HG03439 (cell line): ENCODE measurements at regions not wholly inside any gene's neighbourhood (a gene's known extent, or its start where the extent isn't known, plus 50 kb on each side); places are given as distances from the start of the nearest gene placed in this dataset.
"Not testable (repeated sequence)": the region's sequence is repeated elsewhere in the genome, so short reads cannot be mapped to it uniquely, and the experiment has no call there.

Experiments
- ATAC-seq: cut with Tn5 transposase; IDR thresholded peaks from one replicate; pipeline ENCODE4 v1.9.1; 2021; ENCODE audit warnings: mild to moderate bottlenecking, moderate library complexity; ENCODE audit not compliant: unreplicated experiment

GRCh38 chr18:38646296-38646695 is 1080.7 kb upstream of the CELF4 start:
- ATAC-seq: no peak

- ATAC-seq: no peak
Measured at GRCh38 chr18:38644875-38645641, 1079.5 kb upstream of the CELF4 start.

- ATAC-seq: no peak
Measured at GRCh38 chr18:38642711-38643110, 1077.1 kb upstream of the CELF4 start.

- ATAC-seq: not testable (repeated sequence)
Measured at GRCh38 chr18:38639700-38640099, 1074.1 kb upstream of the CELF4 start.

DNA sequence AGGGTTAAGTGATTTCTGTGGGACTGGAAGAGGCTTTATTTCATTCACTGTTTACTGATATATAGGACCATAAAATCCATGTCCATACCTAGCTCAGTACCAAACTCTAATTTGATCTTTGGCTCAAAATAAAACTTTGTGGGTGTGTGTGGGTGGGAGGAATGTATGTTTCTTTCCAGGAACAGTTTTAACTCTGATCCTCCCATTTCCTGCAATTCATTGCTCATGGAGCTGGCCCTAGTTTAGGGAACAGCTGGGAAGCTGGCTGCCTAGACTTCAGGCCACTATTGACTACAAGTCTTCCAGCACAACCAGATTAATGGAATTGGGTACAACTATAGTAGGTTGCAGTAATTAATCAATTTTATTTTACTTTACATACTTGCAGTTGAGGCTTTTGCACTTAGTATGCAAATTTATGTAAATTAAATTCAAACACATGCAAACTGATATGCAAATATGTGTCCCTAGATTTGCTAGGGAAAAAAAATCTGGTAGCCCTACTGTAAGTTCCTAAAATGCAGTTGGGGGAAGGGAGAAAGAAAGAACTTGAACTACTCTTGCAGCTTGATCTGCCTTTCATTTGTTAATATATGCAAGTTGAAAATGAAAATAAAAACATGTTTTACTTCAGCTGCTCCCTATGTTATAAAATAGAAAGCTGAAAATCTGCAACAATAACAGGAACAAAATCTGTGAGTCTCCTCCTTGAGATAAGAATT is 1070.3 kb upstream of the CELF4 start:
- no peak for ATAC-seq

DNA sequence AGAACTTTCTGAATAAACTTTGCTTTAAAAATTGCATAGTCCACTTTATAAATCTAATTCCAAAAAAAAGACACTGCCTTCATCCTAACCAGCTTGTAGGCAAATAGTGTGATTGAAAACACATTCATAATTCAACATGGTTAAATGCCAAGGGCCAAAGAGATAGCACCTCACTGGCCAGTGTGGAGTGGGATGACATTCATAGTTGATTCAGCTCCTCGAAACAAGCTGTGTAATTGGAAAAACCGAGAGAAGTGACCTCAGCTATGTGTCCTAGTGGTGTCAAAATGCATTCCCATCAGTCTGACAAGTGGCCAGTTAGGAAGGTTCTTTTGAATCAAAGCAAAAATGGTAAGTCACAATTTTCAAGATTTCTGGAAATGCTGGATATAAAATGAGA is 1068.5 kb upstream of the CELF4 start:
- ATAC-seq: no peak

DNA sequence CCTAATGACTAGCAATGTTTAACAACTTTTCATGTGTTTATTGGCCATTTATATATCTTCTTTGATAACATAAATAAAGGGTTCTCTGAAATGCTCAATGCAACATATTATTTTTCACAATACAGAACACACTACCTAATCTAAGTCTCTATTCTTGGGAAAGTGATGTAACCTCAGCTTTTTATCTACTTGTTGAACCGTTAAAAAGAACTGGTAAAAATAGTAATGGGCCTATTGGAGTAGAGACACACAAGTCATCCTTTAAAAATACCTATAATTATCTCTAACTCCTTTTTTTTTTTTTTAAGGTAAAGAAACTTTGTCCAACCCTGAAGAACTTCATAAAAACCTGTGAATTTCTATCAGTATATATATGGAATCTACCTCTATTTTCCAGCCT is 1067.7 kb upstream of the CELF4 start:
- ATAC-seq: no peak

GRCh38 chr18:38619129-38619528 is 1053.5 kb upstream of the CELF4 start:
- ATAC-seq: no peak

GRCh38 chr18:38616306-38616705 is 1050.7 kb upstream of the CELF4 start:
- no peak for ATAC-seq

GRCh38 chr18:38612904-38613303 is 1047.3 kb upstream of the CELF4 start:
- no peak for ATAC-seq

GRCh38 chr18:38611036-38611964 is 1045.7 kb upstream of the CELF4 start:
- ATAC-seq: peak; percentile 94

GRCh38 chr18:38606841-38607240 is 1041.2 kb upstream of the CELF4 start:
- ATAC-seq: no peak

DNA sequence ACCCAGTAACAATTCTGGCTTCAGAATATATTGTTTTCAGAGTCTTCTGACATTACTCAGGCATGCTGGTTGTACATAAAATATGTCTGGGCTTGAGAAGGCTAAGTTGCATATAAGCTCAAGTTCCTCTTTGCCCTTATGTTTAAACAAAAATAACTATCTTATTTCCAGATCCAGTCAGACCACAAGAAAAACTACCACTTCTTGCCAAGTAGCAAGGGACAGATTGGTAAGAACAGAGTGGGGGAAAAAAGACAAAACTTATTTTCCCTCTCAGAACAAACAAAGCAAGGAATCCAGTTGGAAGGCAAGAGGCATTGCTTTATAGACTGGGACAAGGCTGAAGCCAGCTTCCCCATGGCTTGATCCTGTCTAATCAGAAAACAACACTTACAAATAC is 1036.7 kb upstream of the CELF4 start:
- no peak for ATAC-seq

DNA sequence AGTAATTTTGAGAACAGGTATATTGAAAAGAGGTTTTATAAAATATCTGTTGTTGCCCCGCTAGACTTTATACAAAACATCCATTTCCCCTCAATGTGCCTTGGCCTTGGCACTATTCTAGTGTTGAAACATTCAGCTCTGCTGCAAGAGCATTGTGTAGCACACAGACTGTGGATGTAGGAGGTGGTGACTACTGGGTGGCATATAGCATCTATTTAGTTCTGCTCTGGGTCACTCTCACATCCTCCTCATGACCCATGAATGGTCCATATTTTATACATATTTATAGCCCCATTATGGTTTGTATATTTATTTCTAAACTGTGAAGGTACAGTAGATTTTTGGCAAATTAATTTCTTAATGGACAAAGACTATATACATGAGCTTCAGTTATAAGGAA is 1022.0 kb upstream of the CELF4 start:
- ATAC-seq: no peak

DNA sequence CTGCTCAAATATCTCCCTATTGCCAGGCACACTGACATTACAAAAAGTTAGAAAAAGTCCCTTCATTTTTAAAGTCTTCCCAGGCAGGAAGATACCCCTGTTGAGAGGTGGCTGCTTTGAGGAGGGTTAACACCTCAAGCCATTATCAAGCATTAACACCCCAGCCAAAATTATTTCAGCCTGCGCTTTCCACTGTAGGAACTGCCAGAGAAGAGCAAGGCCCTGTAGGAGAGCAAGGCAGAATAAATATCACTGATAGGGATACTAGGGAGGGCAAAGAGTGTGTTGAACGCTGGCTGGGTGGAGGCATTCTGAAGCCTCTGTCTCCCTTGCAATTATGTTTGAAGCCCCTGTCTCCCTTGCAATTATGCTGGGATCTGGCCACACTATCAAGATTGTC is 1020.7 kb upstream of the CELF4 start:
- ATAC-seq: no peak

DNA sequence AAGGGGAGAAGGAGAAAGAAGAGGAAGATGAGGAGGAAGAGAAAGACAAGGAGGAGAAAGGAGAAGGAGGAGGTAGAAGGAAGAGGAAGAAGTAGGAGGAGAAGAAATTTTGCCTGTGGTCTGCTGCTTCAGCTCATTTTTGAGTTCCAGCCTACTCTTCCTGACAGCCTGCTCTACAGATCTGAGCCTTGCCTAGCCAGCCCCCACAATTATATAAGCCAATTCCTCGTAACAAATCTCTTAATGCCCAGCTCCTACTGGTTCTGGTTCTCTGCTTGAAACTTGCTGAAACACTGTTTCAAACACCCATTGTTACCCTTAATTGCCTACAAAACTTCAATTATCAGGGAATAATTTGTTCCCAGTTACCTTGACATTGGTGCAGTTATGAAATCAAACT is 1014.2 kb upstream of the CELF4 start:
- no peak for ATAC-seq

DNA sequence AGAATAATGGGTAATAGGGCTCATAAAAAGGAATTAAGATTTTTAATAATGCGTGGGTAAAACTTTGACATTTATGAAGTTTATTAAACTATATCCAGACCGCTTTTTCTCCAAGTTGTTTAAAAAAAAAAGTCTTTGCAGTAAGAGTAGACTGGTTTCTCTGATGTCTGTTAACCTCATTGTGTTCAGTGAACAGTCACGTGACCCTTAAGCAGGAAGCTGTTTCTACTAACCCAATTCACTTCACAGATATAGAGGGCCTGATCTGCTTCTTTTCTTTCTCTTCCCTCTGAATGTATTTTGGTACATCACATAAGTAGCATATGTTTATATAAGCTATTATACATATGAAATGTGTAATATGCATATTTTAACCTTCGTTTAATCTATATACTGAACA is 1011.3 kb upstream of the CELF4 start:
- ATAC-seq: no peak

DNA sequence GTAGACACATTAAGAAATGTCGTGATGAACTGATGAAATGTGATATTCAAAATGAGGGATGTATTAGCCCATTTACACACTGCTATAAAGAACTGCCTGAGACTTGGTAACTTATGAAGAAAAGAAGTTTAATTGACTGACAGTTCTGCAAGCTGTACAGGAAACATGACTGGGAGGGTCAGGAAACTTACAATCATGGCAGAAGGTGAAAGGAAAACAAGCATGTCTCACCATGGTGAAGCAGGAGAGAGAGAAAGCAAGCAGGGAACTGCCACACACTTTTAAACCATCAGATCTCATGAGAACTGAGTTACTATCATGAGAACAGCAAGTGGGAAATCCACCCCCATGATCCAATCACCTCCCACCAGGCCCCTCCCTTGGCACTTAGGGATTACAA is 1010.8 kb upstream of the CELF4 start:
- no peak for ATAC-seq

- ATAC-seq: no peak
Measured at GRCh38 chr18:38575648-38576047, 1010.0 kb upstream of the CELF4 start.

GRCh38 chr18:38575023-38575422 is 1009.4 kb upstream of the CELF4 start:
- ATAC-seq: no peak

GRCh38 chr18:38572554-38573111 is 1007.0 kb upstream of the CELF4 start:
- no peak for ATAC-seq
